ENCODE measurements at regions not wholly inside any gene's neighbourhood (a gene's known extent, or its start where the extent isn't known, plus 50 kb on each side); places are given as distances from the start of the nearest gene placed in this dataset.

- ChIA-PET CTCF (no interaction called here), POLR2A (no interaction called here)
- Histone ChIP-seq H3K9me3 (ENCODE audit: control insufficient read depth, insufficient read depth, low read depth, low read length) (no peaks in the 10 kb centered on the region), H3K36me3 (ENCODE audit: control insufficient read depth, insufficient read depth, low read length) (no peaks in the 10 kb centered on the region), H3K4me3 (ENCODE audit: low read depth in 2 of 2, low read length in 2 of 2) (no peak overlapping the region), H3K27me3 (ENCODE audit: control insufficient read depth, insufficient read depth, low read length) (no peaks in the 10 kb centered on the region), H3K27ac (ENCODE audit: low read length) (no peak overlapping the region), H3K4me1 (ENCODE audit: control insufficient read depth, insufficient read depth, low read length) (no peaks in the 10 kb centered on the region)
- TF ChIP-seq SIN3A (IDR thresholded peaks at IDR 0.05; ENCODE audit: borderline replicate concordance, insufficient read depth, low read depth, low read length) = no peak
- no peak for TF ChIP-seq TCF7L2 (IDR thresholded peaks at IDR 0.05; ENCODE audit: low read depth, low read length)
- TF ChIP-seq POLR2AphosphoS5 (IDR thresholded peaks at IDR 0.05; ENCODE audit: low read depth, low read length) = no peak
- no peak for TF ChIP-seq CTCF (IDR thresholded peaks at IDR 0.05)
- TF ChIP-seq REST (IDR thresholded peaks at IDR 0.05; ENCODE audit: insufficient read depth in 1 of 2, low read depth in 2 of 2, low read length in 1 of 2) = no peak
- DNase-seq (ENCODE audit: low read depth, low spot score) = no peak
- intact Hi-C loops (cut with micrococcal nuclease; ENCODE audit: unreplicated experiment) = no loop called here
- no peak for ATAC-seq
- in situ Hi-C loops (cut with HindIII; ENCODE audit: low pct_unique_long_range_greater_than_20kb, low sequenced_read_pairs) = no loop called here
- no TSS peak for BruUV-seq (replicated peaks)
These were observed 74.4 kb upstream of the TRIB2 start for GRCh38 chr2:12642332-12642731.

DNA sequence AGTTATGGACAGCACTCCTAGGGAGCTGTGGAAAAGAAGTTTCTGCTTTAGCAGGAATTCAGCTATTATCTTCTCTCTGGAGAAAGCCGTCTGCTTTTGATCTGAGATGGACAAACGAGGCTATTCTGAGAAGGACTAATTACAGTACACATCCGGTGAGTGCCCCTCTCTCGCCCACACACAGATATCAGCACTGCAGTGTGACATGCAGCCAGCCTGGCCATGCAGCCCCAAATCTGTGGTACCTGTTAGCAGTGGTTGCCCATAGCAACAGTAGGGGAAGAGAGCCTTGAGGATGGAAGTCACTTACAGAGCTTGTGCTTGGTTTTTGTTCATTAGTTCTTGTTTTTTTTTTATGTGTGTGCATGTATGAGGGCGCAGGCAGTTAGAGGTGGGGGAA is 73.9 kb upstream of the TRIB2 start:
- Histone ChIP-seq H3K4me1 (ENCODE audit: control insufficient read depth, insufficient read depth, low read length) (no peaks in the 10 kb centered on the region), H3K27me3 (ENCODE audit: control insufficient read depth, insufficient read depth, low read length) (no peaks in the 10 kb centered on the region), H3K9me3 (ENCODE audit: control insufficient read depth, insufficient read depth, low read depth, low read length) (no peaks in the 10 kb centered on the region), H3K27ac (ENCODE audit: low read length) (no peak overlapping the region), H3K4me3 (ENCODE audit: low read depth in 2 of 2, low read length in 2 of 2) (no peak overlapping the region), H3K36me3 (ENCODE audit: control insufficient read depth, insufficient read depth, low read length) (no peaks in the 10 kb centered on the region)
- TF ChIP-seq TCF7L2 (IDR thresholded peaks at IDR 0.05; ENCODE audit: low read depth, low read length) (no peak), SIN3A (IDR thresholded peaks at IDR 0.05; ENCODE audit: borderline replicate concordance, insufficient read depth, low read depth, low read length) (no peak), POLR2AphosphoS5 (IDR thresholded peaks at IDR 0.05; ENCODE audit: low read depth, low read length) (no peak), CTCF (IDR thresholded peaks at IDR 0.05) (no peak), REST (IDR thresholded peaks at IDR 0.05; ENCODE audit: insufficient read depth in 1 of 2, low read depth in 2 of 2, low read length in 1 of 2) (no peak)
- CTCF ChIA-PET = no interaction called here
- in situ Hi-C loops (cut with HindIII; ENCODE audit: low pct_unique_long_range_greater_than_20kb, low sequenced_read_pairs) = no loop called here
- POLR2A ChIA-PET = no interaction called here
- no peak for DNase-seq (ENCODE audit: low read depth, low spot score)
- no TSS peak for BruUV-seq (replicated peaks)
- intact Hi-C loops (cut with micrococcal nuclease; ENCODE audit: unreplicated experiment) = no loop called here
- no peak for ATAC-seq

Measured in Panc1 (cell line).